Osteoblast (primary cell): ENCODE measurements at regions not wholly inside any gene's neighbourhood (a gene's known extent, or its start where the extent isn't known, plus 50 kb on each side); places are given as distances from the start of the nearest gene placed in this dataset.

Experiments
- DNase-seq: peaks from one replicate; pipeline ENCODE4 v3.0.0; 2011; ENCODE audit warnings: low spot score, mixed read lengths; ENCODE audit not compliant: insufficient read length; ENCODE audit errors: missing footprints
- H2AFZ ChIP-seq: 2 replicates; pipeline ENCODE4 v1.6.0; 2011; ENCODE audit warnings: mild to moderate bottlenecking, low read length
- H3K27ac ChIP-seq: 2 replicates; pipeline ENCODE4 v1.5.1; 2011; ENCODE audit warnings: mild to moderate bottlenecking, low read depth, low read length, moderate library complexity
- H3K27me3 ChIP-seq: 2 replicates; pipeline ENCODE4 v1.6.0; 2012; ENCODE audit warnings: mild to moderate bottlenecking, control low read depth, inconsistent platforms, low read length, moderate library complexity; ENCODE audit not compliant: insufficient read depth
- H3K36me3 ChIP-seq: 2 replicates; pipeline ENCODE4 v1.5.1; 2011; ENCODE audit warnings: mild to moderate bottlenecking, low read length, control low read depth, moderate library complexity; ENCODE audit not compliant: insufficient read depth
- H3K4me1 ChIP-seq: 2 replicates; pipeline ENCODE4 v1.5.1; 2011; ENCODE audit warnings: mild to moderate bottlenecking, low read length, control low read depth, moderate library complexity; ENCODE audit not compliant: insufficient read depth
- H3K4me2 ChIP-seq: 2 replicates; pipeline ENCODE4 v1.6.0; 2011; ENCODE audit warnings: mild to moderate bottlenecking, low read length; ENCODE audit not compliant: insufficient read depth
- H3K4me3 ChIP-seq: fragments of 200-600 bp; sonication (generic); 3 replicates; pipeline ENCODE4 v1.5.1; 2012; ENCODE audit warnings: mild to moderate bottlenecking, low read length, inconsistent platforms; ENCODE audit not compliant: insufficient read depth
- H3K79me2 ChIP-seq: 2 replicates; pipeline ENCODE4 v1.6.0; 2012; ENCODE audit warnings: mild to moderate bottlenecking, low read length, control low read depth, inconsistent platforms; ENCODE audit not compliant: insufficient read depth
- H3K9me3 ChIP-seq: 2 replicates; pipeline ENCODE4 v1.5.1; 2011; ENCODE audit warnings: low read depth, low read length, control low read depth
- H4K20me1 ChIP-seq: 2 replicates; pipeline ENCODE4 v1.6.0; 2012; ENCODE audit warnings: mild to moderate bottlenecking, low read length, control low read depth; ENCODE audit not compliant: insufficient read depth
- TF ChIP-seq, protein P1 (sequence below): IDR thresholded peaks from 2 replicates; pipeline ENCODE4 v1.5.1; 2011; ENCODE audit warnings: mild to moderate bottlenecking, low read depth, low read length, moderate library complexity; ENCODE audit errors: extremely low read depth

DNA sequence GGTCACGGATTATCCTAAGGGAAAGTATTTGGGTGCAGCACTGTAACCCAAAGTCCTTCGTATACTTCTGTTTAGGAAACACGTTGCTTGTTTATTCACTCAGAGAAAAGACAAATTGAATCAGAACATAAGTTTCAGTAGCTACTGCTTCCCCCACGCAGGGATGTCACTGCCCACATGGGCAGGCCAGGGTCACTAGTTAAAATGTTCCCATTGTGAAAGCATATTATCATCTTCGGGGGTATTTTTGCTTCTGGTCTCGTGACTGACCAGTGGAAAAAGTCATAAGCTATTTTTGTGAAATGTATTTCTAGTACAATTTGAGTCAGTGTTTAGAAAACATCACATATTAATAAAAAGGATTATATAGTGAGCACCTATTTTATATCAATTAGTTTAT lies 377.8 kb downstream of the PCDH7 start:
- Histone ChIP-seq H3K27me3 (no peaks in the 10 kb centered on the region), H3K27ac (no peak overlapping the region), H4K20me1 (no peaks in the 10 kb centered on the region), H3K36me3 (no peaks in the 10 kb centered on the region), H3K9me3 (no peaks in the 10 kb centered on the region), H3K79me2 (no peaks in the 10 kb centered on the region), H2AFZ (no peak overlapping the region), H3K4me2 (no peak overlapping the region), H3K4me1 (no peaks in the 10 kb centered on the region), H3K4me3 (no peak overlapping the region)
- no peak for DNase-seq
- TF ChIP-seq, protein P1, sequence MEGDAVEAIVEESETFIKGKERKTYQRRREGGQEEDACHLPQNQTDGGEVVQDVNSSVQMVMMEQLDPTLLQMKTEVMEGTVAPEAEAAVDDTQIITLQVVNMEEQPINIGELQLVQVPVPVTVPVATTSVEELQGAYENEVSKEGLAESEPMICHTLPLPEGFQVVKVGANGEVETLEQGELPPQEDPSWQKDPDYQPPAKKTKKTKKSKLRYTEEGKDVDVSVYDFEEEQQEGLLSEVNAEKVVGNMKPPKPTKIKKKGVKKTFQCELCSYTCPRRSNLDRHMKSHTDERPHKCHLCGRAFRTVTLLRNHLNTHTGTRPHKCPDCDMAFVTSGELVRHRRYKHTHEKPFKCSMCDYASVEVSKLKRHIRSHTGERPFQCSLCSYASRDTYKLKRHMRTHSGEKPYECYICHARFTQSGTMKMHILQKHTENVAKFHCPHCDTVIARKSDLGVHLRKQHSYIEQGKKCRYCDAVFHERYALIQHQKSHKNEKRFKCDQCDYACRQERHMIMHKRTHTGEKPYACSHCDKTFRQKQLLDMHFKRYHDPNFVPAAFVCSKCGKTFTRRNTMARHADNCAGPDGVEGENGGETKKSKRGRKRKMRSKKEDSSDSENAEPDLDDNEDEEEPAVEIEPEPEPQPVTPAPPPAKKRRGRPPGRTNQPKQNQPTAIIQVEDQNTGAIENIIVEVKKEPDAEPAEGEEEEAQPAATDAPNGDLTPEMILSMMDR, result no peak

- Histone ChIP-seq H3K36me3 (no peaks in the 10 kb centered on the region), H4K20me1 (no peaks in the 10 kb centered on the region), H3K4me1 (no peaks in the 10 kb centered on the region), H2AFZ (no peak overlapping the region), H3K4me3 (no peak overlapping the region), H3K79me2 (no peaks in the 10 kb centered on the region), H3K9me3 (no peaks in the 10 kb centered on the region), H3K27ac (no peak overlapping the region), H3K27me3 (no peaks in the 10 kb centered on the region), H3K4me2 (no peak overlapping the region)
- no peak for DNase-seq
- TF ChIP-seq, protein P1, result no peak
Measured at GRCh38 chr4:31100536-31100935, 380.4 kb downstream of the PCDH7 start.

DNA sequence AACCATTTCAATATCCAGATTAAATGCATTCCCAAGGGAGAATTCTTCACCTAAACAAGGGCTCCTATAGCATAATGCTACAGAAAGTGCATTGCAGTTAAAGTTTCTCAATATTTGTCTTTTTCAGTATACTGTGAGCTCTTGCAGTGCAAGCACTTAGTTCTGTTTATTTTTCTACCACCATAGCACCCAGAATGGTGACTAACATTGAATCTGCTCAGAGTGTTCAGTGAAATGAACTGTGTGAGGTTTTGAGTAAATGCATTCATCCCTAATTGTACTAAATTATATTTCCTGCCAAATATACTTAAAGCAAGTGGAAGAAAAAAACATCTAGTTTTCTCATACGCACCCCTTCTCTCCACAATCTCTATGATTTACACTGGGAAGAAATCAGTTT lies 383.9 kb downstream of the PCDH7 start:
- Histone ChIP-seq H3K79me2 (no peaks in the 10 kb centered on the region), H3K4me3 (no peak overlapping the region), H4K20me1 (no peaks in the 10 kb centered on the region), H3K9me3 (no peaks in the 10 kb centered on the region), H3K4me2 (no peak overlapping the region), H3K4me1 (no peaks in the 10 kb centered on the region), H3K27ac (no peak overlapping the region), H3K36me3 (no peaks in the 10 kb centered on the region), H3K27me3 (no peaks in the 10 kb centered on the region), H2AFZ (no peak overlapping the region)
- TF ChIP-seq, protein P1, result no peak
- DNase-seq, result no peak

DNA sequence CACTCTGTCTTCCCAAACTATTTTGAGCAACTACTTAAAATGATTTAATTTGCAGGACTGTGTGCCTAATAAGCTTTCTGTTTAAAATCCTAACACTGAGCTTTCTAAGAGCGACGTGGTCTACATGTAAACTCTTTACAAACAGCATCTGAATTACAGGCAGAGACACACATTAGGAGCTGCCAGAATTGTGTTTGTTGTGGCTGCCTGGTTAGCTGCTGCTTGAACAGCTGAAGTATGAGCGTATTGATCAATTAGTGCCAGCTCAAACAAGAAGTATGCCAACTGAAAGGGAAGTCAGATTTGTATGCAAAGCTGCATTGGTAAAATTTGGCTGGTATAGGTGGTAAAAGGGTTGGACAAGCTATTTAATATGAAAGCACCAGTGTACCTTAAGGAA lies 384.4 kb downstream of the PCDH7 start:
- Histone ChIP-seq H3K9me3 (no peaks in the 10 kb centered on the region), H3K4me3 (no peak overlapping the region), H3K36me3 (no peaks in the 10 kb centered on the region), H3K4me1 (no peaks in the 10 kb centered on the region), H3K27ac (no peak overlapping the region), H4K20me1 (no peaks in the 10 kb centered on the region), H3K27me3 (no peaks in the 10 kb centered on the region), H3K79me2 (no peaks in the 10 kb centered on the region), H2AFZ (no peak overlapping the region), H3K4me2 (no peak overlapping the region)
- TF ChIP-seq, protein P1, result no peak
- no peak for DNase-seq
